HG02610 (cell line): ENCODE measurements at regions not wholly inside any gene's neighbourhood (a gene's known extent, or its start where the extent isn't known, plus 50 kb on each side); places are given as distances from the start of the nearest gene placed in this dataset.

Source experiments
- ATAC-seq: cut with Tn5 transposase; IDR thresholded peaks from one replicate; pipeline ENCODE4 v1.9.1; 2021; ENCODE audit warnings: mild to moderate bottlenecking, moderate library complexity; ENCODE audit not compliant: unreplicated experiment

DNA sequence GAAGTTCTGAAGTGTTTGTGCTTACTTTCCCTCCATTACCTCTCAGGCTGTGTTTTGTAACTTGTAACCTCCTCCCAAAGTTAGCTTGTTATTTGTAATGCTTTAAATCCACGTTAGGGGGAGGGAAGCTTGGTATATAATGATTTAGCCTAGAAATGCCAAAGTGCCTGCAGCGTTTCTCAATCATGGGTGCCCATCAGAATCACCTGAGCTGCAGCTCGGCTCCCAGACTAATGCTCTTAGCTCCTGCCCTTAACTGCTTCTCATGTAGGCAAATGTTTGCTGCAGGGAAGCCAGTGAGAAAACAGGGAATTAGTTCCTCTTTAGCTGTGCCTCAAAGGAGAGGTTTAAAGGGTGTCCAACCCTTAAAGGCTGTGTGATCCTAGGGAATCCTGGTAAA is 219.2 kb upstream of the NAALADL2 start:
- ATAC-seq: no peak

DNA sequence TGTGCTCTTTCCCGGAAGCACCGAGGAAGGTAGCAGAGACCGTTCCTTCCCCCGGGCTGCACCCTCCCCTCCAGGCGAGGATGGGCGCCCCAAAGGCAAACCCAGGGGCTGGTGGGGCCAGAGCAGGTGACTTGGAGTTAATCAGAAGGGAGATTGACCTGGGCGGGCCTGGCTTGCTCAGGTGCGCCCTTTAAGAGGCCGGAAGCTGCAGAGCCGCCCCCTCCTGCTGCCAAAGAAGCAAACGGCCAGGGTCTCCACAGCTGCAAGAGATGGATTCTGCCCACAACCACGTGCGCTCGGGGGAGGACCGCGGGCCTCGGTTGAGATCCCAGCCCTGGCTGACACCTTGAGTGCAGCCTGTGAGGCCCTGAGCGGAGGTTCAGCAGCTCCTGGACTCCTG is 218.2 kb upstream of the NAALADL2 start:
- ATAC-seq: no peak

DNA sequence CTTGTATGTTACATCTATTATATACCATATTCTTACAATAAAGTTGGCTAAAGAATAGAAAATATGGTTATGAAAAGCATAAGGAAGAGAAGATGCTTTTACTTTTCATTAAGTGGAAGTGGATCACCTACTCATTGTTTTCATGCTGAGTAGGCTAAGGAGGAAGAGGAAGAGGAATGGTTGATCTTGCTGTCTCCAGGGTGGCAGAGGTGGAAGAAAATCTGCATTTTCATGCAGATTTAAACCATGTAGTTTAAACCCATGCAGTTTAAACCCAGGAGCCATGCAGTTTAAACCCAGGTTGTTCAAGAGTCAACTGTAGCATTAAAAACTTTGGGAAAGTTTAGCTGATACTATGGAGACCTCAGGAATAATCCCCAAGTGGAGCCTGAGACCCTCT is 214.8 kb upstream of the NAALADL2 start:
- ATAC-seq: no peak

DNA sequence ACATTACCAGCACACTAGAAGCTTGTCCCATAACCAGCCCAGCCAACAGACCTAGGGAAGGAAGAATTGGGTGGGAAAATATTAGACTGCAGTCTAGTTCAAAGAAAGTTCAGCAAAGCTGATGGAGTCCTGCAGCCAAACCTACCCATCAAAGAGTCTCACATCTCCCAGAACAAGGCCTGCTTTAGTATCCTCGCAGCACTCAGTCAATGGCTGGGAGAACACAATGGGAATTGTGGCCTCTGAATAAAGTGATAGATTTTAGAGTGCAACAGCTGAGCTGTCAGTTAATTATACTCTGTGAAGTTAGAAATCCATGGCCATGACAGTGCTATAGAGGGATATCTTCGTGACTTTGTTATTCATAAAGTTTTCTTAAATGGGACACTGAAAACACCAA is 207.2 kb upstream of the NAALADL2 start:
- no peak for ATAC-seq

DNA sequence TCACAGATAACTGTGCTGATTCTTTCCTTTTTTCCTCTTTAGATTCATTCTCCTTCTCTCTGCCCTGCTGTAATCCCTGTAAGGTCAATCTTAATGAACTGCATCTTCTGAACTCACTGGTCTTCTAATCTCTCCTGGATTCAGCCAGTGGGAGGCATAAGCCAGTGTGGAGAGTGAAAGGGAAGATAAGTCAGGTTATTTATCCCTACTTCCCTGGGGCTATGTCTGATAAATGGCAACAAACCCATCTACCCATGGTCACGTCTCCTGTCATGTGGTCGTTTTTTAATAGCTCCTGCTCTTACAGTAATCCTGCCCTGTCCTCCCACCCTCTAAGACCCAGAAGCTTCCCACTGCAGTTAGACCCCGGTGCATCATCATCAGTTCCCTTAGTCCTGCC is 199.6 kb upstream of the NAALADL2 start:
- ATAC-seq: no peak

DNA sequence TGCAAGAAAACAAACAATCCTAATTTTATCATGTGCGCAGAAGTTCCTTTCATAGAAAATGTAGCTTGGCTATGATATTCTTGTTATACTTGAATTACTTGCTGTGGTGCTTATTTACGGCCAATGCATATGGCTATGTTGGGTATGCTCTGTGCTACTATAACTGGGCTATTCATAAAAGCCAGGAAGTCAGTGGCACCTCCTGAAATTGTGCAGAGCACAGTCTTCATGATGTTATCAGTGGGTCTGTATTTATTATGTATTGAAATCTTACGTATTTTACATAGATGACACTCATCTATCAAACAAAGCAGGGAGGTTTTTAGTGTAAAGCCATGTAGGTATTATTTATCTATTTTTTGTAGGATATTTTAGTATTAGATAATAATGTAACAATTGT is 196.5 kb upstream of the NAALADL2 start:
- no peak for ATAC-seq

DNA sequence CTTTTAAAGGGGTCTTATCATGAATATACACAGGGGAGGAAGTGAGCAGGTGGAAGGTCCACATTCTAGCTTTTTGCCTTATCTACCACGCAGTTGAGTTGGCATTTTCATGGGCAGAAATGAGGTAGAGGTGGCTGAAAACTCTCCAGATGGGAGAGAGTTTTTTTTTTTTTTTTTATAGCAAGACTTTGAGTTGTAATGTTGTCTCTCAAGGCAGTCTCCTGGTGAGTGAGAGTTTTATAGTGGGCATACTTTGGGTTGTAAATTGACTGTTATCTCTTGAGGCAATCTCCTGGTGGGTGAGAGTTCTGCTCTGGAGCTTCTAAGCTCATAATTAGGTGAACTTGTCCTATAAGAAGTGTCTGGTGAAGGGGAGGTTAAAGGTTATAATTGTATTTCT is 191.7 kb upstream of the NAALADL2 start:
- no peak for ATAC-seq

DNA sequence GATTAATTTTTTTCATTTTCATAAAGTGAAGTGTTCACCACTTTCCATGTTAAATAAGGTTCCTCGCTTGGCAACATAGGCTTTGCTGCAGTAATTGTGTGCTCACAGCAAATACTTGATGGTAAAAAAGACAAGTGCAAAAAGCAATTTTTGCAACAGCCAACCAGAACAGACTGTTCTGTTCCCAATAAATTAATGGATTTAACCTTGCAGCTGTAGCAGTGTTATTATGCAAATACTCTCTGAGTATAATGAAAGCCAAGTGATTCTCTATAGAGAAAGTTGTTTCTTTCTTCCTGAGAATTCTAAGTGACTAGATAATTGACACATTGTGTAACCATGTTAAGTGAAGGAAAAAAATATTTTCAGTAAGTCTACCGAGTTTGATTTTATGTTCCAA is 183.7 kb upstream of the NAALADL2 start:
- no peak for ATAC-seq

DNA sequence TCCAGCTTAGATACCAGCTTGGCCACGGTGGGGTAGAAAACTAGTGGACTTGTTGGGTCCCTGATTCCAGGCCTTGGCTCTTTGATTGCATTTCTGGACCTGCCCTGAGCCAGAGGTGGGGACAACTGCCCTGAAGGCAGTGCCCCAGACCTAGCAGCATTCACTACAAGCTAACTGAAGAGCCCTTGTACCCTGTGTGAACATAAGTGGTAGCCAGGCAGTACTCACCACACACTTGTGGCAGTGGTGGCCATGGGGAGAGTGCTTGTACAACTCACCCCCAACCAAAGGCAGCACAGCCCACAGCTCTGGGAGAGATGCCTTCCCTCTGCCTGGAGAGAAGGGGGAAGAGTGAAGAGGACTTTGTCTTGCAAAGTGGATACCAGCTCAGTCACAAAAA is 177.3 kb upstream of the NAALADL2 start:
- ATAC-seq: no peak

DNA sequence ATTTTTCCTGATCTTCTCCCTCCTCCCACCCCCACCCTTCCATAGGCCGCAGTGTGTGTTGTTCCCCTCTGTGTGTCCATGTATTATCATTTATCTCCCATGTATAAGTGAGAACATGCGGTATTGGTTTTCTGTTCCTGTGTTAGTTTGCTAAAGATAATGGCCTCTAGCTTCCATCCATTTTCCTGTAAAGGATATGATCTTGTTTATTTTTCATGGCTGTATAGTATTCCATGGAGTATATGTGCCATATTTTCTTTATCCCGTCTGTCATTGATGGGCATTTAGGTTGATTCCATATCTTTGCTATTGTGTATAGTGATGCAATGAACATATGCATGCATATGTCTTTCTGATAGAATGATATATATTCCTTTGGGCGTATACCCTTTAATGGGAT is 173.3 kb upstream of the NAALADL2 start:
- no peak for ATAC-seq

DNA sequence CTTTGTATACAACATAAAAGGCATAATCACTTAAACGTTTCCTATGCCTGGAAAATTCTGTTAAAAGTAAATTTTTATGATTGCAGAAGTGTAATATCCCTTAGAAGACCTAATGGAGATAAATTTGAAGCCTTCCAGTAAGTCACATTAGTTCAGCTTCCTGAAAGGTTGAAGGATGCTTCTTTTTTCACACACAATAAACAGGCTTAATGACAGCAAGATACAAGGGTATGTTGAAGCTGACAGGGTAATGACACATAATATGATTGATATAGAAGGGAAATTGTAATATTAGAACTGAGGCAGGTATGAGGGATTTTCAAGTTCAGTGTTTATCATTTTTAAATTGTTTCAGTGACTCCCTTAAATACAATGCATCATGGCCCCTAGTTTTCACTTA is 161.8 kb upstream of the NAALADL2 start:
- no peak for ATAC-seq

DNA sequence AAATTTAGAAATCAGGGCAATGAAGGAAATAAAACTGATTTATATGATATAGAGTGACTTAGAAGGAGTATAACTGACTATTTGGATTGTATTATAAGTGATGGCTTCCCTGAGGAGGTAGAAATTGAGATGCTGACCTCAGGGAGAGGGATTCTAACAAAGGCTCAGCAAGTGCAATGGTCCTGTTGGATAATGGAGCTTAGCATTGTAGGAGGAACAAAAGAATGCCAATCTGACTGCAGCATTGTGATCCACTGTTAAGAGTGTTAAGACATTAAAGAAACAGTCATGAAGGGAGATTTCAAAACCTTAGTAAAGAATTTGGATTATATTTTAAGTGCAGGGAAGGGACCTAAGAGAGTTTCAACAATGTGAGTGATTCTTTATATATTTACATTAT is 158.4 kb upstream of the NAALADL2 start:
- ATAC-seq: no peak

DNA sequence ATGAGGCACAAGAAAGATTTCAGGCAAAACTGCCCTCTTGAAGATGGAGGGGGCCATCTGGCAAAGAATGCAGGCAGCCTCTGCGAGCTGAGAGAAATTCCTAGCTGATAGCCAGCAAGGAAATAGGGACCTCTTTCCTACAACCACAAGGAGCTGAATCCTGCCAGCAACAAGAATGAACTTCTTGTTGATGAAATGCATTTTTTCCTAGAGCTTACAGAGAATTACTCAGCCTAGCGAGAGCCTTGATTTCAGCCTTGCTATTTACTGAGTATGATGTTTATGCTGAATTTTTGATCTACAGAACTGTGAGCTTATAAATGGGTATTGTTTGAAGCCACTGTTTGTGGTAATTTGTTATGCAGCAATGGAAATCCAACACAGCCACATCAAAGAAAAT is 148.5 kb upstream of the NAALADL2 start:
- ATAC-seq: no peak

DNA sequence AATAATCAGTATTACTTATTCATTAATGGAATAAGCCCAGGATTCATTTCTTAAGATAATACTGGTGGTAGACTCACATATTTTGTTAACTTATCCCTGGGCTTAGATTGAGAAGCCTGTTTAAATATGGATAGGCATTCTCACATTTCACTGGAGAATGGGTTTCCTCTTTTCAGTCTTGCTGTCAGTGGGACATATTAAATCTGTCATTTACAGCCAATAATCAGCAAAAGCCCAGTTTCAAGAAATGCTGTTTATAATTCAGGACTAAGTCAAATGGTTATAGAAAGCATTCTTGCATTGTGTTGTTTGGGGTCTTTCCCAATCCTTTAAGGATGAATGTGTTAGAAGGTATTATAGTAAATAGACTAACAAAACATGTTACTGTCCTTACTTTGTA is 143.7 kb upstream of the NAALADL2 start:
- no peak for ATAC-seq

DNA sequence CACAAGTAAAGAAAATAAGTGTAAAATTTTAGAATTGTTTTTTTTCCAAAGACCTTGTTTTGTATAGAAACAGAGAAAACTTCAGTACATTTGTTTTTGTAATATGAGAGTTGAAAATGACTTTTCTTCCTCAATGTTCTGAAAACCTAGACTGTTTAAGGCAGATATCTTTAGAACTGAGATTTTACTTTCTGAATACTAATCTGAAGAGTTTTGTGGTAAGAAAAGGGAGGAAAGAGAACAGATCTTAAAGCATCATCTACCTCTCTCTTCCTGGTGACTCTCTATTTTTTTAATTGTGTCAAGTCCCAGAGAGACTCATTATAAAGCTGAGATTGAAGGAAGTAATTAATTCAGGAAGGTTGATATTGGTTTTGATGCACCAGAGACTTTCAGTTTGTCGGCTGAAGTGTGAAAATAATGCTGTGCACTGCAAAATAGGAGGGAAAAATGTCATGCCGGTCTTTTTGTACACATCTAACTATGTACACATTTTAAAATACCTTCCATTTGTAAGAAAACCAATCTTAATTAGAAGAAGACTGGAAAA is 142.1 kb upstream of the NAALADL2 start:
- no peak for ATAC-seq

DNA sequence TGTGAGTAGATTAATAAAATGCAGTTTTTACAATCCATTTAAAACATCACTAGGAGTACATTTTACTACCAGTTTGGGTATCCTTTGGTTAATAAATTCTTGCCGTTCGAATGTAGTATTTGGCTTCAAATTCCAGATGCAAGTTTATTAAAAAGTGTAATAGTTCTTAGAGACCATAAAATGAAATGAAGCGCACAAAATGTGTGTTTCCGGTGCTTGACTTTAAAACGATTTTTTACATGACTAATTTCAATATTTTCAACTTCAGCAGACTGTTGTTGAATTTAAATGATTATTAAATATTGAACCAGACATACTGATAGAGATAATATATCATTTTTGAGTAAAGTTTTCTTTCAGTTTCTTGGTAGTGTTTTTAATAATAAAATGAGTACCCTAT is 138.4 kb upstream of the NAALADL2 start:
- no peak for ATAC-seq

DNA sequence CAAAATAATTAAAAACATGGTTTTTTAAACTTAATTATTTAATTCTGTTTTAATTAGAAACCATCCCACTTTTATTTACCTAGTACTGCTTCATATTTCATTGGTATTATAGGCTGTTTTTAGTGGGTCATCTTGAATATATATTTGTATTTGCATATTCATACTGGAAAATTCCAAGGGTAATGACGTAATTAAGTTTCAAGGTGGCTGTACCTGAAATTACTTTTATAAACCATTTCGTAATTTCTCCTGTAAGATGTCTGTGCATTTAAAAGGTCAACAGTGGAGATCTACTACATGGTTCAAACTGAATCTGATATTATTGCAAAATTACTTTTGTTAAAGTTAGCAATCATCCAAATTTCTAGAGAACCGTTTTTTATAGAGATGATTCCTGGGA is 133.8 kb upstream of the NAALADL2 start:
- no peak for ATAC-seq

DNA sequence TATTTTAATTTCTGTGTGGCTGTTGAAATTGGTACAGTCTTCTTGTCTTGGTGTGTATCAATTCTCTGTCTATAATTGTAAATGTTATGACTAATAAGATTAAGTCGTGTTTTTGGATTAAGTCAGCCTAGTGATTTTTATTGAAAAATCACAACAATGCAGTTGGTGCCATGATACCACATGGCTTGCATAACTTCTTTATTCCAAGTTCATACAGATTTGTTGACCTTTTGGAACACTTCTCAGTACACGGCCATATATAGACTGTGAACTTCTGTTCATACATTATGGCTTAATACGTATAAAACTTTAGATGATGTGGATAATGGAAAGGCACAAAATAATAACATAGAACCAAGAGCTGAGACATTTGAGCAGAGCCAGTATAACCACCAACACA is 121.2 kb upstream of the NAALADL2 start:
- no peak for ATAC-seq

DNA sequence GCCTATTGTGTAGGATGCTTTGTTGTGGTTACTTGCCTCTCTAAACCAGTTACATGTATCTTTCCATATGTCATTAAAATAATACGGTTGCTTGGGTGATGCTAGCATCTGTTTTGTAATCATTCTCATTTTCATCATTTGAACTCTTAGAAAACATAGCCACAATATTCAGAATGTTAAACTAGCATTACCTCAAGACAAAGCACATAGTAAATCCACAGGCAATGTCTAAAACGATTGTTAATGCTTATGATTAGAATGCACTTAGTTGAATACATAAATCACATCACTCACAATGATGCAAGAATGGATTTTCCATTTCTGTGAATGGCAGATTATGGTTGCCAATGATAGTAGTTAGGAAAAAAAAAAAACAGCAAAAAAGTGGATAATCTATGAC is 110.0 kb upstream of the NAALADL2 start:
- no peak for ATAC-seq

DNA sequence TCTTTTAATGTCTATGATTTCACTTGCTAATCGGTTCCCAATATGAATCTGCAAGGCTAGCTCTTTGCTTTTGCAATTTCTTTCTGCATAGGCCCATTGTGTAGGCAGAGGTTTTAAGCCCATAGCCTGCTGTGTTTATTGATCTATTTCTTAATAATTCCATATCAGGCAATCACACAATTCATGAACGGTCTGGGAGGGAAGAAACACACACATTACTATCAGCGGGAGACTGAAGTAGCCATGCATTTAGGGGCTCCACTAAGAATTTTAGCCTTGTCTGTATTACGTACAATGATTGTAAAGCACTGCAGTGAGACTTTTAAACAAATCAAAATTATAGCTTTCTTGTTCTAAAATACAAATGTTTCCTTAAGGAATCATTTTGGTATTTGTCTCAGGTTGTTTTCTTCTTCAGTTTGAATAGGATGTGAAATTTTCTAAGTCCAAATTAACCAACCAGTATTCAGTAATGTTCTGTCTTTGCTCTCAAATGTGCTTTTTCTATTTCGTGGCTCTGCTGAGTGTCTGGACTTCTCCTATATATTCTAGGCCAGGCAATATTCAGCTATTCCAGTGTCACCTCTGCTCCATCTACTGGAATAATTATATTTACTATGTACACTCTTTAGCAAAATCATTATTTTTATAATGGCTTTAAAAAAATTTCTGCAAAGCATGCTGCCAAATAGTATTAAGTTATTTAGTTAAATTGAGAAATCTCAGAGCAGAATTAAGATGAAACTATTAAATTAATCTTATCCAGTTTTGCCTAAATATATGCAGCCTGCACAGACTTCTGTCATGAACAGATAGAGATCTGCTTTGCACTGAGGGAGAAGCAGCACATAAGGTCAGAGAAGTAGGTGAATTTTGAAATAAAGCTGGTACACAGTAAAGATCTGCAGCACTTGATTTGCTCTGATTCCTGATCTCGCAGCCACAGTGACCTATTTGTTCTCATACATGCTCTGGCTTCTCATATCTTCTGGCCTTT is 103.0 kb upstream of the NAALADL2 start:
- no peak for ATAC-seq

DNA sequence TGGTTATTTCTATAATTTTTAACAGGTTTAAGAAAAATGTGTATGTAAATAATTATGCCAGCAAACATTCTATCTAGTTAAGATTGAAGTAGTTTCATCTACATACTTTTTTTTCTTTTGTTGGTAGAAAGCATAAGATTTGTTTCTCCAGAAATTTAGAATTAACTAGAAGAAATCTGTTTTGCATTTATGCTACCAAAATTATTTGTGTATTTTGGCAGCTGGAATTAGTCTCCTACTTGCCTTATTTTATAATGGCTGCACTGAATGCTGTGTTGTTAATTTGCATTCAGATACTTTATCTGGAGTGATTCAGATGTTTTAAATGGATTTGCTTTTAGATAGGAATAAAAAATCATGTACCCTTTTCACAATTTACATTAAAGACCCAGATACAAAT is 100.2 kb upstream of the NAALADL2 start:
- no peak for ATAC-seq

DNA sequence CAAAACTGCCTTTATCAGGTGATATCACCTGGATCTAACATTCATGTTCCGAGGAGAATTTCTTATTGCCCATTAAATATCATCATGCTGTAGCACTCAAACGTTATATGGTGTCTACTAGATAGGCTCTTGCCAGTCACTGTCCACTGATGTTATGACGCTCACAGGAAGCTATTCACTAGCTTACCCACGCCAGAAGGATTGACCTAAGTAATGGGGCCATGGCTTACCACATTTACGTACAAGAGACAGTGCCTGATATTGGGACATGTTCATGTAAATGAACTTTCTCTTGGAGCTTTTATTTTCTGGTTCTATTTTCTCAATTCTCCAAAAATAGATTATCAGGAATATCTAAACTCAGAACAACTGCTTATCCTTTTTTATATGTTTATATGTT is 91.7 kb upstream of the NAALADL2 start:
- no peak for ATAC-seq
